H1 (cell line): ENCODE measurements at regions not wholly inside any gene's neighbourhood (a gene's known extent, or its start where the extent isn't known, plus 50 kb on each side); places are given as distances from the start of the nearest gene placed in this dataset.

Source experiments
- MAFK ChIP-seq: IDR thresholded peaks from 2 replicates; pipeline ENCODE4 v1.6.1; 2012; ENCODE audit warnings: low read depth, mild to moderate bottlenecking, improper control_type of control experiment, low read length
- PHF8 ChIP-seq: fragments of 200-600 bp; sonication (generic); conservative IDR thresholded peaks from 2 replicates; pipeline ENCODE4 v1.7.1; 2012; ENCODE audit warnings: low read depth, mild to moderate bottlenecking, inconsistent platforms, low read length, moderate library complexity
- RNF2 ChIP-seq: fragments of 200-900, 300-1000 bp; sonication (generic); IDR thresholded peaks from 2 replicates; pipeline ENCODE4 v1.7.1; 2016; ENCODE audit warnings: borderline replicate concordance, low read depth, mild to moderate bottlenecking, antibody characterized with exemption, low read length; ENCODE audit not compliant: poor library complexity, severe bottlenecking; ENCODE audit errors: missing control alignments
- YY1 ChIP-seq: IDR thresholded peaks from 2 replicates; pipeline ENCODE4 v1.6.1; 2011; ENCODE audit warnings: low read depth, mild to moderate bottlenecking, low read length

DNA sequence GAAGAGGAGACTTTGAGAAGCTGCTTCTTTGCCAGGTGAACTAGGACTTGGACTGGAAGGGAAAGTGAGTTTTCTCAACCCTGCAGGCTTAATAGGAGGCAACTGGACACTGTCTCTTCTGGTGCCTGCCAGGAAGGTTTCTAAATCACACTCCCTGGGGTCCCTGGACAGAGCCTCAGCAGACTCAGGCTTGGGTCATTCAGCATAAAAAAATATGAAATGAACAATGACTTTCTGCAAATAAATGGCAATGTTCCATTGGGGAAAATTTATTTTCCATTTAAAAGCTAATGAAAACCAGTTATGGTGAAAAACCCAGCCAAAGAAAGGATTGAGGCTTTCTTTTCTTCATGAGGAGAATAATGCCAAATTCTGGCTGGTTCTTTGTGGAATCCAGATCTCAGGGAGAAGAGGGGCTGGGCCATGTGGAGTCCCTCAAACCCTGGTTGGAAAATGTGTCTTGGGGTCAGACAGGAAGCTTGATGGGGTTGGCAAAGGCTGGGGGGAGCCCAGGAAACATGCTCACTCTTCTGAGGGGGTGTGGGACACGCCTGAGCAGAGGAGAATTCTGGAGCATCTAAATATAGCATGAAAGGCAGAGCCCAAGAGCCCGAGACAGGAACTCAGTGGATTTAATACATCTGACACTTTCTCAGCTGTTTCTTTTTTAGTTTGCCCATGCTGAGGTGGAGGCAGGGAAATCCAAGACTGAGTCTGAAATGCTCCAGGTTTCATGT, 65.2 kb upstream of the EMX2 start (continued):
- TF ChIP-seq MAFK (no peak), PHF8 (no peak), YY1 (no peak), RNF2 (no peak)
